Midbrain (tissue), 1 donor: ENCODE measurements at regions not wholly inside any gene's neighbourhood (a gene's known extent, or its start where the extent isn't known, plus 50 kb on each side); places are given as distances from the start of the nearest gene placed in this dataset.
A peak's percentile ranks its signal among the peaks of the same experiment; 100 is the strongest.
"Not testable (repeated sequence)": the region's sequence is repeated elsewhere in the genome, so short reads cannot be mapped to it uniquely, and the experiment has no call there.

Experiments used
- DNase-seq: peaks from one replicate; lab custom pipeline; 2025; lab: John Stamatoyannopoulos, UW

GRCh38 chr6:66278115-66278514 lies 571.1 kb upstream of the EYS start:
- no peak for DNase-seq

GRCh38 chr6:66277400-66277799 lies 570.4 kb upstream of the EYS start:
- DNase-seq: no peak

DNA sequence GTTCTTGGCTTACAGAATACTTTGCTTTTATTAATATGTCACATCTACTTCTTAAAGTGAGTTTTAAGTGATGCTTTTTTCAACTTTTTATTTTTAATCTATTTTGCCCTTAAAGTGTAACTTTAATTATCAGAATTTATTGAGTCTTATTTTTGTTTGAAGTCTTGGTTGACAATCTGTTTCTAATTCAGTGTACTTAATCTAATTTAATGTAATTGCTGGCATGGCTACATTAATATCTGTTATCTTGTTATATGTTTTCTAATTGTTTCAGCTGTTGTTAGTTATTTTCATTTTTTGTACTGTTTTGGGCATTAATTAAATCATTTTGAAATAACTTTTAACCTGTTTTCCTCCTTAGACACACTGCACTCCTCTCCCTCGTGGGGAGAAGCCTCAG lies 558.7 kb upstream of the EYS start:
- DNase-seq: no peak

GRCh38 chr6:66264376-66264775 lies 557.4 kb upstream of the EYS start:
- no peak for DNase-seq

DNA sequence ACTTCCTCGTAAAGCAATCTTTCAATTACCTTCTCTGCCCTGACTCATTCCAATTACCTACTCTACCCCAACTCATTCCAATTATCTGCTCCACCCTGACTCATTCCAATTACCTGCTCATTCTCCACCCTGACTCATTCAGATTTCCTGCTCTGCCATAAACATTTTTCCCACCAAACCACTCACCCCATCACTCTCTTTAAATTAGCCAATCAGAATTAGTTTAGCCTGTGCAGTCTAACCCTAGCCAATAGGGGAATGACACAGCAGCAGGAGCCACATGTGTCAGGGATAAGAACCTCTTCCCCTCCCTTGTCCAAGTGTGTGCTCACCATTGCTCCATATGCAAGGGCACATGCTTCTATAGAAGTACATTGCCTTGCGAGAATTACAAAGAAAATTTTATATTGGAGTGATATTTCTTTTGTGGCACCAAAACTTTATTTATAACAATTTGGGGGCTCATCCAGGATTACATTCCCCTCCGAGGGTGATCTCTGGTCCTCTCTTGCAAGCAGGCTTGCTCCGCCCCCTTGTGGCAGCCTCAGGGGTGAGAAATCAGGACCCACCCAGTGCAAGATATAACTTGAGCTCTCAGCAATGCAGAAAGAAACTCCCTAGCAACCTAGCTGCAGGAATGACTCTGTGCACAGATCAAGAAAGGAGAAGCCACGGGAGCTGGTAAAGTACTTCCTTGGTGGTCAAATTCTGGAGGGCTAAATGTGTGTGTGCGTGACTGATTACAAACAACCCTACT lies 551.9 kb upstream of the EYS start:
- not testable (repeated sequence) for DNase-seq

- DNase-seq: no peak
These were observed 538.2 kb upstream of the EYS start for GRCh38 chr6:66245231-66245630.

DNA sequence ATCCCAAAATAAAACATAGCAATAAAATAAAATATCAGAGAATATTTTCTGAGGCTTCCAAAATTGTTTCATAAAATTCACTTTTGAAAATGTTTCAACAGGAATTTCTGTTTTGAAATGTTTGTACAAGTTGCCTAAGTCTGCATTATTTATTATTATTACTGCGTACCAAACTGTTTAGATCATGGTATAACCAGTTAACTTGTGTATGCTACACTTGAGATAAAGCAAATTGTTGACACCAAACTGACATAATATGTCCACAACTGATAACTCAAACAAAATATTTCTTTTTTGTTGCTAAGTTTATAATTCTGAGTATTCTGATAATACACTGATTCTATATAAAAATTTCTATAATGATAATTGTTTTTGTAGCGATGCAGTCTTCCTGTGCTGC lies 531.8 kb upstream of the EYS start:
- no peak for DNase-seq

GRCh38 chr6:66232890-66233289 lies 525.9 kb upstream of the EYS start:
- DNase-seq: no peak

DNA sequence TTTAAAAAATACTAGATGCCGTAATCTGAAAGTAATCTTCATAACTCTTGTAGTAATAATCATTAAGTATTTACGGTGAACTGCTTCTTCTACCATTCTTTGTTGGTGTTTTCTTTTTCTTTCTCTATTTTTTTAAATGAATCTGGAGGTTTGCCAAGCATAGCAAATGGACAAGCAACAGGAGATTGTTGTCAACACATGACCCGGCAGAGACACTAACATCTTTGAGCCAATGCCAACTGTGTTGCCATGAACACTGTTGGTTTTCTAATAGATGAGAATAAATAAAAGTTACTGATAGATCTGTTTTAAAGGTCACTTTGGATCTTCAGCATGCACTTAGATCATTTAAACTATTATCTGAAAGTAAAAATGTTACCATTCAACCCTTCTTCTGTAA lies 523.6 kb upstream of the EYS start:
- DNase-seq: no peak

- peak; percentile 75 for DNase-seq
These were observed 519.1 kb upstream of the EYS start for GRCh38 chr6:66226109-66226508.

- DNase-seq: no peak
These were observed 503.9 kb upstream of the EYS start for GRCh38 chr6:66210964-66211363.

DNA sequence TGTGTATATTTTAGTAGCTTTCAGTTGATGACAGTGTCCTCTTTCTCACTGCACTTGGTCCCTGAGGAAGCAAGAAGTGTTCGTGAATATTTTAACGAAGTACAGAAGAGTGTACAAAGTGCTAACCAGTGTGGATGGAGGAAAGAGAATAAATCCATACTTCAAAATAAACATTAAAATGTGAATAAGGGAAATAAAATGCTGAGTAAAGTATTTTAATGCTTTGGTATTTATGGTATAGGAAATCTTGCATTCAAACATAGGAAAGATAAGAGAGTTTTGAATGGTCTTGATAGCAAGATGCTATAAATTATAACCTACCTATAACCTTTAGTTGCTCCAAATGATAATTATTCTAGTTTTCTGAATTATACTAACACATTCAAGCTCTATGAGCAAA lies 493.4 kb upstream of the EYS start:
- DNase-seq: no peak

- DNase-seq: no peak
These were observed 492.1 kb upstream of the EYS start for GRCh38 chr6:66199171-66199570.

DNA sequence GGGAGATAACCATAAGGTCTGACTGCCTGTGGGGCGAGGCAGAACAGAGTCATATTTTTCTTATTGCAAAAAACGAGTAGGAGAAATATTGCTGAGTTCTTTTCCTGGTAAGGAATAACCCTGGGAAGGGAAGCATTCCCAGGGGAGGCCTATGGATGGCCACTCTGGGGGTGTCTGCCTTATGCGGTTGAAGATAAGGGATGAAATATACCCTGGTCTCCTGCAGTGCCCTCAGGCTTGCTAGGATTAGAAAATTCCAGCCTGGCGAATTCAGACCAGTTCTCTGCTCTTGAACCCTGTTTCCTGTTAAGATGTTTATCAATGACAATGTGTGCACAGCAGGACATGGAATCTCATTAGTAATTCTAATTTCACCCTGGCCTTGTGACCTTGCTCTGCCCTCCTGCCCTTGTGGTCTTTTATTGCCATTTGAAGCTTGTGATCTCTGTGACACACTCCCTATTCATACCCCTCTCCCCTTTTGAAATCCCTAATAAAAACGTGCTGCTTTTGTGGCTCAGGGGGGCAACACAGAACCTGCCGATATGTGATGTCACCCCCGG lies 491.1 kb upstream of the EYS start:
- no peak for DNase-seq

- no peak for DNase-seq
These were observed 483.8 kb upstream of the EYS start for GRCh38 chr6:66190858-66191257.

DNA sequence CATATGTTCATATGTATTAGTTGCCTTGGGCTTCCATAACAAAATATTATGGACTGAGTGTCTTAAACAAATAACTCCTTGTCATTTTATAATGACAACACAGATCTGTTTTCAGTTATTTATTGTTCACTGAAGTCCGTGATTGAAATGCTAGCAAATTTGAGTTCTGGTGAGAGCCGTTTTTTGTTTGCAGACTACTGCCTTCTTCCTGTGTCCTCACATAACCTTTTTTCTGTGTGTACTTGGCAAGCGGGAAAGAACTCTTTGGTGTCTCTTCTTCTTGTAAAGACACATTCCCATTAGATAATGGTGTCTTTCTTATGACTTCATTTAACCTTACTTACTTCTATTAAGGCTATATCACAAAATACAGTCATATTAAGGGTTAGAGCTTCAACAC lies 482.9 kb upstream of the EYS start:
- DNase-seq: no peak

DNA sequence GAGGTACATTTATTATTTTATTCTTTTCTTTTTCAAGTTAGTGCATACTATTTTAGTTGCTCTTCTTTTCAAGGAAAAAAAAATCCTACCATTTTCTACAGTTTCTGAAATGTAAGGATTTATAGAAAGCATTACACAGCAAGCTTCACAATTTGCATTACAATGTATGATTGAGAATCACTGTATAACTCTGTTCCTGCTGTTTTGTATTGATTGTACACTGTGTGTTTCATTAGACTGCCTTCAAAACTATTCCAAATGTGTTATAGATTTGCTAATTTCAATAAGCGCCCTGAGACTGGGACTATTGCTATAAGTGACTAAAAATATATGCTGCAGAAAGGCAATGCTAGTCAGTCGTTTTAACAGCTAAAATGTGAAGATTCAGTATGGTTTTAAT lies 479.7 kb upstream of the EYS start:
- DNase-seq: no peak

DNA sequence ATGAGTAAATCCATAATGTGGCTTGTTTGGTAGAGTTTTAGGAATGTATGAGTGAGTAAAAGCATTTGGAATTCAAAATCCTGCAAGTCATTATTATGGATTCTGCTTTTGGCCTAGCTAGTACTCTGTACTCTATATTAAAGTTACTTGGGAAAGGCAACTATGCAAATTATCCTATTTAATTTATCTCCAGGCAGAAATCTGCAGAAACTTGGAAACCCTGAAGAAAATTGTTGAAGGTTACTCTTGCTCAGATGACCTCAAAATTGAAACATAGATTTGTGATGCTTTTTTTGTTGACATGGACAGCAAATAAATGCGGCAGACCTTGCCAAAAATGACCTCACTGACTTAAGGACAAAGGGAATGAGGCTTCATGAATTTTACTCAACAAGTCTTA lies 477.1 kb upstream of the EYS start:
- no peak for DNase-seq

GRCh38 chr6:66179361-66179760 lies 472.3 kb upstream of the EYS start:
- DNase-seq: no peak

DNA sequence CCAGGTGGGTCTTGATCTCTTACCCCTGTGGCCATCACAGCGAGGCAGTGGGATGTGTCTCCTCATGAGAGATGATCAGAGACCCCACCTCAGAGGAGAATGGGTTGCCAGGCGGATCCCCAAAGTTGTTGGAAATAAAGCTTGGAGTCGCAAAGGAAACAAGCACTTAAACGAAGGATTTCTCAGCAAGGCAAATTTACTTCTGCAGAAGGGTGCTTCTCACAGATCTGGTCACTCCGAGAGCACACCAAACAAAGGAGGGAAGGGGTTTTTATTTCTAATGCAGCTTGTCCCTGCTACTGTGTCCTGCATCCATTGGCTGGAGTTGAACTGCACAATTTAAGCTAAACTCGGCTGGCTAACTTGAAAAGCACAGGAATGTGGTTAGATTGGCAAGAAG lies 466.6 kb upstream of the EYS start:
- DNase-seq: no peak

DNA sequence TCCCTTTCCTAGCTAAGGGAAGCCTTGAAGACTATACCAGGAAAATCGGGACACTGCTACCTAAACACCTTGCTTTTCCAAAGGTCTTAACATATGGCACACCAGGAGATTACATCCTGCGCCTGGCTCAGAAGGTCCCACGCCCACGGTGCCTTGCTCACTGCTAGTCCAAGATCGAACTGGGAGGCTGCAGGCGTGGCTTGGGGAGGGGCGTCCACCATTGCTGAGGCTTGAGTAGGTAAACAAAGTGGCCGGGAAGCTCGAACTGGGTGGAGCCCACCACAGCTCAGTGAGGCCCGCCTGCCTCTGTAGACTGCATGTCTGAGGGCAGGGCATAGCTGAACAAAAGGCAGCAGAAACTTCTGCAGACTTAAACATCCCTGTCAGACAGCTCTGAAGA lies 459.7 kb upstream of the EYS start:
- not testable (repeated sequence) for DNase-seq

DNA sequence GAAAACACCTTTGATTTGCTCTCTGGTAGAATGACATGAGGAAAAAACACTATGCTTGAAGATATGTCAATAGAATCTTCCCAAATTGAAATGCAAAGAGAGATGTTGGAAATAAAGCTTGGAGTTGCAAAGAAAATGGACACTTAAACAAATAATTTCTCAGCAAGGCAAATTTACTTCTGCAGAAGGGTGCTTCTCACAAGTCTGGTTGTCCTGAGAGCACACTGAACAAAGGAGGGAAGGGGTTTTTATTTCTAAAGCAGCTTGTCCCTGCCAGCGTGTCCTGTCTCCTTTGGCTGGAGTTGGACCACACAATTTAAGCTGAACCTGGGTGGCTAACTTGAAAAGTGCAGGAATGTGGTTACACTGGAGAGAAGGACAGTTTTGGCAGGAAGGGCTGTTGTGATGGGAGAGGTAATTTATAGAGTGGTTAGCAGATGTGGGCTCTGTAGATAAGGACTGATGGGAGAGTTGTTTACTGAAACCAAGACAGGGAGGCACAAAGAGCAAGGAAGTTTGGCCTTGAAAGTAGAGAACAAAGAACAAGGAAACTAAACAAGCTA lies 454.6 kb upstream of the EYS start:
- DNase-seq: no peak

DNA sequence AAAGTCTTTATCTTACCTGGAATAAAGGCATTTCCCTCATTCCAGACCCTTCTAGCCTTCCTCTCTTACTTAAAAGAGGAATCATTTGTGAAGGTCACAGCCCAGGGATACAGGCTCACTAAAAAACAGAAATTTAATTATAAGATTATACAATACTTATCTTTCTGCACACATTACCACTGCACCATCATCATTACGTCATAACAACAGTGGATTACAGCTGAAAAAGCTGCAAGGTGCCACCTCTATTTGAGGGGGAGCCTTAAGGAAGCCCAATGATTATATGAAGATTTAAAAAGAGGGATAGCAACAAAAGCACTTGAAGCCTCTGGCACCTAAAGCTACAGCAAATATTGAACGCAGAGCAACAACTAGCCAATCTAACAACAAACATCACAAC lies 452.9 kb upstream of the EYS start:
- no peak for DNase-seq

DNA sequence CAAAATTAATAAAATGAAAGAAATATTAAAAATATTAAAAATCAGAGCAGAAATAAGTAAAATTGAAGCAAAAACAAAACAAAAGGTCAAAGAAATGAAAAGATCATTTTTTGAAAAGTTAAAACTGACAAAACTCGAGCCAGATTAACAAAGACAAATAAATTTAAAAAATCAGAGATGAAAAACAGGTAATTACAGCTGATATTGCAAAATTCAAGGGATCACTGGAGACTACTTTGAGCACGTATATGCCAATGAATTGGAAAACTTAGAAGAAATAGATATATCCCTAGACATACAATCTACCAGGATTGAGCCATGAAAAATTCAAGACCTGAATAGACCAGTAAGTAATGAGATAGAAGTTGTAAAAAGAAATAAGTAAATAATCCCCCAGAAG lies 446.2 kb upstream of the EYS start:
- DNase-seq: no peak
